Upper lobe of left lung (tissue), 6 donors: ENCODE measurements at regions not wholly inside any gene's neighbourhood (a gene's known extent, or its start where the extent isn't known, plus 50 kb on each side); places are given as distances from the start of the nearest gene placed in this dataset.

Source experiments
- ATAC-seq, 2 donors: fragments of 200-7000 bp; cut with Tn5 transposase; one replicate each; pipeline ENCODE4 v1.9.1; 2022; ENCODE audit warnings: mild to moderate bottlenecking in 2 of 2, moderate library complexity in 2 of 2; ENCODE audit not compliant: low FRiP score in 2 of 2
- DNase-seq, 2 donors: peaks; one replicate each; pipeline ENCODE4 v3.0.0-alpha.2; 2019 to 2020
- H3K27ac ChIP-seq, 4 donors: fragments of 200-600 bp; sonication (generic); one replicate each; pipeline ENCODE4 v1.5.1; 2016 to 2019
- H3K27me3 ChIP-seq, 4 donors: fragments of 200-600 bp; sonication (generic); one replicate each; pipeline ENCODE4 v1.5.1; 2017 to 2019
- H3K36me3 ChIP-seq, 4 donors: fragments of 200-600 bp; sonication (generic); one replicate each; pipeline ENCODE4 v1.5.1; 2016 to 2019
- H3K4me1 ChIP-seq, 4 donors: fragments of 200-600 bp; sonication (generic); one replicate each; pipeline ENCODE4 v1.5.1; 2018 to 2019
- H3K4me3 ChIP-seq, 4 donors: fragments of 200-600 bp; sonication (generic); one replicate each; pipeline ENCODE4 v1.5.1; 2017 to 2019; ENCODE audit warnings: mild to moderate bottlenecking in 2 of 4, moderate library complexity in 1 of 4
- H3K9me3 ChIP-seq, 4 donors: fragments of 200-600 bp; sonication (generic); one replicate each; pipeline ENCODE4 v1.5.1; 2018 to 2019
- CTCF ChIP-seq, 6 experiments: fragments of 450-650 bp in 4 of 6; fragments of 200-600 bp in 2 of 6; sonication (generic) in 2 of 6; IDR thresholded peaks; one replicate each; pipeline ENCODE4 v1.5.1; 2016 to 2019; ENCODE audit warnings: antibody characterized with exemption in 6 of 6
- EP300 ChIP-seq, 4 donors: sonication (generic); formaldehyde crosslinking; IDR thresholded peaks; one replicate each; pipeline ENCODE4 v1.5.1; 2017; ENCODE audit warnings: antibody characterized with exemption in 4 of 4, control low read depth in 2 of 4
- POLR2A ChIP-seq, 4 donors: fragments of 450-650 bp; IDR thresholded peaks; one replicate each; pipeline ENCODE4 v1.5.1; 2016 to 2017; ENCODE audit warnings: antibody characterized with exemption in 4 of 4, mild to moderate bottlenecking in 2 of 4
- POLR2AphosphoS5 ChIP-seq, 2 donors: sonication (generic); formaldehyde crosslinking; IDR thresholded peaks; one replicate each; pipeline ENCODE4 v1.5.1; 2017; ENCODE audit warnings: antibody characterized with exemption in 2 of 2
- WGBS, 2 donors: methylation state at CpG; one replicate each; pipeline ENCODE4 v1.1.5; 2017 to 2018; 5-methylcytosine and 5-hydroxymethylcytosine counted together
- donor health status: DM: no; HTN: no; CAD: no; lungs with moderate emphysema.
- donor health status: DM: no; HTN: yes; CAD: no; lungs with severe emphysema.

- no peaks in the 10 kb centered on the region for H3K9me3 ChIP-seq
- no peak overlapping the region for H3K4me3 ChIP-seq
- no peaks in the 10 kb centered on the region for H3K27me3 ChIP-seq
- no peak overlapping the region for H3K27ac ChIP-seq
- DNase-seq (no peak), ATAC-seq (no peak)
- TF ChIP-seq POLR2A (IDR thresholded peaks at IDR 0.05) = no peak
- peaks cover 28 to 50% (median 38%) of the 10 kb centered on the region in 4 donors for H3K4me1 ChIP-seq
- H3K36me3 ChIP-seq = no peaks in the 10 kb centered on the region
- 56 to 58% methylated on average over 4 of the region's 4 CpGs for WGBS, 2 donors
These were observed 67.1 kb downstream of the ARHGAP35 start for GRCh38 chr19:46927893-46928292.

GRCh38 chr19:46928951-46929350, 68.2 kb downstream of the ARHGAP35 start:
- DNase-seq (no peak), ATAC-seq (no peak)
- Histone ChIP-seq H3K9me3 (no peaks in the 10 kb centered on the region), H3K27ac (no peak overlapping the region), H3K36me3 (no peaks in the 10 kb centered on the region), H3K4me3 (no peak overlapping the region), H3K27me3 (no peaks in the 10 kb centered on the region), H3K4me1 (peaks cover 32 to 55% (median 42%) of the 10 kb centered on the region in 4 donors)
- TF ChIP-seq CTCF (IDR thresholded peaks at IDR 0.05) (no peak), POLR2A (IDR thresholded peaks at IDR 0.05) (no peak), POLR2AphosphoS5 (IDR thresholded peaks at IDR 0.05) (no peak), EP300 (IDR thresholded peaks at IDR 0.05) (no peak)
- 80 to 84% methylated on average over 5 of the region's 5 CpGs for WGBS, 2 donors

GRCh38 chr19:46931202-46931601, 70.4 kb downstream of the ARHGAP35 start:
- DNase-seq (no peak), ATAC-seq (no peak)
- H3K4me1 ChIP-seq = peaks cover 30 to 56% (median 42%) of the 10 kb centered on the region in 4 donors
- no peak overlapping the region for H3K27ac ChIP-seq
- no peaks in the 10 kb centered on the region for H3K9me3 ChIP-seq
- H3K4me3 ChIP-seq = no peak overlapping the region
- H3K27me3 ChIP-seq = no peaks in the 10 kb centered on the region
- WGBS, 2 donors = 51 to 68% methylated on average over 5 of the region's 5 CpGs
- H3K36me3 ChIP-seq = no peaks in the 10 kb centered on the region
- TF ChIP-seq CTCF (IDR thresholded peaks at IDR 0.05) (no peak), EP300 (IDR thresholded peaks at IDR 0.05) (no peak), POLR2A (IDR thresholded peaks at IDR 0.05) (no peak), POLR2AphosphoS5 (IDR thresholded peaks at IDR 0.05) (no peak)

- H3K4me1 ChIP-seq = peaks cover 35 to 63% (median 45%) of the 10 kb centered on the region in 4 donors
- no peak for TF ChIP-seq POLR2AphosphoS5 (IDR thresholded peaks at IDR 0.05)
- no peak for TF ChIP-seq EP300 (IDR thresholded peaks at IDR 0.05)
- no peak for TF ChIP-seq CTCF (IDR thresholded peaks at IDR 0.05)
- no peak for TF ChIP-seq POLR2A (IDR thresholded peaks at IDR 0.05)
- DNase-seq (no peak), ATAC-seq (peak in 1 of 2 donors; percentile 74)
- peaks cover 0 to 2% (median under 1%) of the 10 kb centered on the region in 4 donors for H3K36me3 ChIP-seq
- 49 to 75% methylated on average over 1 to 2 of the region's 2 CpGs for WGBS, 2 donors
- no peak overlapping the region for H3K4me3 ChIP-seq
- no peaks in the 10 kb centered on the region for H3K27me3 ChIP-seq
- H3K9me3 ChIP-seq = no peaks in the 10 kb centered on the region
- H3K27ac ChIP-seq = peak overlapping the region in 2 of 4 donors; percentile 22 to 42
These were observed 71.5 kb downstream of the ARHGAP35 start for GRCh38 chr19:46932346-46932745.

- Histone ChIP-seq H3K9me3 (no peaks in the 10 kb centered on the region), H3K4me1 (peaks cover 32 to 56% (median 43%) of the 10 kb centered on the region in 4 donors), H3K27ac (peak overlapping the region; percentile 17 to 59 (median 38)), H3K4me3 (no peak overlapping the region), H3K27me3 (no peaks in the 10 kb centered on the region), H3K36me3 (peaks cover 0 to 18% (median 2%) of the 10 kb centered on the region in 4 donors)
- WGBS, 2 donors = 53 to 57% methylated on average over 7 of the region's 7 CpGs
- no peak for DNase-seq
- ATAC-seq = no peak
- TF ChIP-seq EP300 (IDR thresholded peaks at IDR 0.05) = no peak
- no peak for TF ChIP-seq CTCF (IDR thresholded peaks at IDR 0.05)
- TF ChIP-seq POLR2AphosphoS5 (IDR thresholded peaks at IDR 0.05) = no peak
- TF ChIP-seq POLR2A (IDR thresholded peaks at IDR 0.05) = no peak
These were observed 74.4 kb downstream of the ARHGAP35 start for GRCh38 chr19:46935066-46935663.
